ENCODE measurements at regions not wholly inside any gene's neighbourhood (a gene's known extent, or its start where the extent isn't known, plus 50 kb on each side); places are given as distances from the start of the nearest gene placed in this dataset.

DNA sequence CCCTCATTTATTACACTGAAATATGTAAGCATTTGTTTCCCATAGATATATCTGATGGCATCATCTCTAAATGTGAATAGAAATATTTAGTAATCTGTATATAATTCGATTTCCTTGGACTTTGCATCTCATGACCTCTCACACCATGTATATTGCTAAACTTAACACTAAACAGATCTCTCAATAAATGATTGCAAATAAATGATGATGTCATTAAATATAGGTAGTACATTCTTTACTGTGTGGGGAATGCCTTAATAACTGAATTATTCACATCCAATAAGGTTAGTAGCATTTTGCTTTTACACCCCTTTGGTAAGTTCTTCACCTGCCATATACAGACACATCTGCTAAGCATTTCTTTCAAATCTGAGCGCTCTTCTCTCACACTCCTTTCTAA lies 340.5 kb downstream of the FSCB start:
- TF ChIP-seq CTCF (IDR thresholded peaks at IDR 0.05) (no peak), EP300 (IDR thresholded peaks at IDR 0.05) (no peak), POLR2AphosphoS5 (IDR thresholded peaks at IDR 0.05) (no peak)
